ENCODE measurements at regions not wholly inside any gene's neighbourhood (a gene's known extent, or its start where the extent isn't known, plus 50 kb on each side); places are given as distances from the start of the nearest gene placed in this dataset.

- Mint-ChIP-seq H3K27ac (no peak overlapping the region), H3K36me3 (no peaks in the 10 kb centered on the region), H3K27me3 (ENCODE audit: low read depth) (no peaks in the 10 kb centered on the region), H3K9me3 (no peaks in the 10 kb centered on the region), H3K4me1 (peaks cover 14% of the 10 kb centered on the region), H3K4me3 (no peak overlapping the region)
- no peak for TF ChIP-seq GRHL2 (CRISPR knock-in tag; IDR thresholded peaks at IDR 0.05; ENCODE audit: insufficient replicate concordance, severe bottlenecking)
- TF ChIP-seq ZNF416 (CRISPR knock-in tag; IDR thresholded peaks at IDR 0.05): no peak
- no peak for TF ChIP-seq IRF2 (CRISPR knock-in tag; IDR thresholded peaks at IDR 0.05; ENCODE audit: borderline replicate concordance, low read depth)
- no peak for TF ChIP-seq ATF3 (CRISPR knock-in tag; conservative IDR thresholded peaks at IDR 0.05)
- TF ChIP-seq CREB1 (CRISPR knock-in tag; IDR thresholded peaks at IDR 0.05): no peak
- no peak for TF ChIP-seq OVOL2 (CRISPR knock-in tag; IDR thresholded peaks at IDR 0.05; ENCODE audit: borderline replicate concordance)
- TF ChIP-seq ZNF512 (CRISPR knock-in tag; IDR thresholded peaks at IDR 0.05; ENCODE audit: borderline replicate concordance): no peak
- ATAC-seq: no peak; the same call in 1 of the 2 replicates
- no peak for DNase-seq (ENCODE audit: low spot score)
- ChIA-PET POLR2A (no interaction called here), CTCF (no interaction called here)
Measured at GRCh38 chr14:83320837-83321236, 1787.2 kb upstream of the SEL1L start.

GRCh38 chr14:83331513-83331912 is 1797.9 kb upstream of the SEL1L start:
- Mint-ChIP-seq H3K9me3 (no peaks in the 10 kb centered on the region), H3K4me1 (peaks cover 9% of the 10 kb centered on the region), H3K36me3 (no peaks in the 10 kb centered on the region), H3K27ac (no peak overlapping the region), H3K4me3 (no peak overlapping the region), H3K27me3 (ENCODE audit: low read depth) (no peaks in the 10 kb centered on the region)
- no peak for TF ChIP-seq MXD4 (CRISPR knock-in tag; IDR thresholded peaks at IDR 0.05; ENCODE audit: borderline replicate concordance)
- no peak for TF ChIP-seq ZNF232 (CRISPR knock-in tag; IDR thresholded peaks at IDR 0.05)
- no peak for TF ChIP-seq FOXP1 (CRISPR knock-in tag; IDR thresholded peaks at IDR 0.05; ENCODE audit: borderline replicate concordance)
- no peak for TF ChIP-seq HMGA2 (CRISPR knock-in tag; IDR thresholded peaks at IDR 0.05)
- TF ChIP-seq AR (CRISPR knock-in tag; IDR thresholded peaks at IDR 0.05): no peak
- no peak for TF ChIP-seq ZMAT4 (CRISPR knock-in tag; IDR thresholded peaks at IDR 0.05)
- ATAC-seq (no peak), DNase-seq (ENCODE audit: low spot score) (no peak)
- CTCF ChIA-PET: no interaction called here
- POLR2A ChIA-PET: no interaction called here

- H3K36me3 Mint-ChIP-seq: no peaks in the 10 kb centered on the region
- ChIA-PET CTCF (interaction anchor here (0.5 kb wide), 1 partner anchor 54 kb away, joined by 3 read pairs; no protein-coding TSS in a partner anchor), POLR2A (interaction anchor here (0.5 to 0.7 kb wide), 3 partner anchors 15 to 632 kb away, joined by 3 to 5 read pairs (median 3); no protein-coding TSS in a partner anchor)
- peaks cover 17% of the 10 kb centered on the region; the same call in 1 of the 2 replicates for H3K9me3 Mint-ChIP-seq
- H3K27ac Mint-ChIP-seq: no peak overlapping the region
- H3K4me1 Mint-ChIP-seq: no peaks in the 10 kb centered on the region
- DNase-seq (ENCODE audit: low spot score) (no peak), ATAC-seq (no peak)
- H3K27me3 Mint-ChIP-seq (ENCODE audit: low read depth): no peaks in the 10 kb centered on the region
- H3K4me3 Mint-ChIP-seq: no peak overlapping the region
- no peak for TF ChIP-seq PREB (CRISPR knock-in tag; IDR thresholded peaks at IDR 0.05; ENCODE audit: borderline replicate concordance)
- TF ChIP-seq NR2C2 (CRISPR knock-in tag; IDR thresholded peaks at IDR 0.05): no peak
- TF ChIP-seq ZSCAN18 (CRISPR knock-in tag; IDR thresholded peaks at IDR 0.05): no peak
Measured at GRCh38 chr14:83342590-83342989, 1808.9 kb upstream of the SEL1L start.

Data from WTC11 (cell line).